OCI-LY7 (cell line): ENCODE measurements at regions not wholly inside any gene's neighbourhood (a gene's known extent, or its start where the extent isn't known, plus 50 kb on each side); places are given as distances from the start of the nearest gene placed in this dataset.

ENCODE experiments used
- BruUV-seq: library from RNA; stranded (reverse); fragments of 400-500 nt; replicated peaks from 2 replicates; lab custom pipeline; 2021; lab: Mats Ljungman, UMichigan
- CTCF ChIA-PET: fragments of 300-600 bp; sonication (Branson Sonifier 250); formaldehyde crosslinking; loops from one replicate; lab custom pipeline; 2022; ENCODE audit warnings: antibody characterized with exemption; ENCODE audit not compliant: unreplicated experiment; lab: Charles Lee
- POLR2A ChIA-PET: fragments of 300-600 bp; sonication (Branson Sonifier 250); formaldehyde crosslinking; loops from one replicate; lab custom pipeline; 2022; ENCODE audit warnings: antibody characterized with exemption; lab: Charles Lee
- DNase-seq: peaks from one replicate; pipeline ENCODE4 v3.0.0-alpha.2; 2015; ENCODE audit warnings: low spot score
- H2AFZ ChIP-seq: fragments of 200-600 bp; sonication (generic), shearing (Covaris generic); 2 replicates; pipeline ENCODE4 v1.6.1; 2014; ENCODE audit warnings: mild to moderate bottlenecking, antibody characterized with exemption, low read length, moderate library complexity
- H3K27ac ChIP-seq: fragments of 200-600 bp; sonication (generic); 2 replicates; pipeline ENCODE4 v1.5.1; 2014; ENCODE audit warnings: mixed run types, low read depth, mild to moderate bottlenecking, moderate library complexity, low read length, inconsistent platforms; ENCODE audit not compliant: poor library complexity, severe bottlenecking
- H3K36me3 ChIP-seq: fragments of 200-600 bp; sonication (generic); 2 replicates; pipeline ENCODE4 v1.6.1; 2014; ENCODE audit warnings: mild to moderate bottlenecking, antibody characterized with exemption, low read length, moderate library complexity, mixed read lengths; ENCODE audit not compliant: insufficient read depth
- H3K4me1 ChIP-seq: fragments of 200-600 bp; sonication (generic); 2 replicates; pipeline ENCODE4 v1.5.1; 2014; ENCODE audit warnings: mild to moderate bottlenecking, low read length; ENCODE audit not compliant: insufficient read depth, poor library complexity, severe bottlenecking
- H3K4me2 ChIP-seq: fragments of 200-600 bp; sonication (generic); 2 replicates; pipeline ENCODE4 v1.6.1; 2014; ENCODE audit warnings: mild to moderate bottlenecking, low read length
- H3K4me3 ChIP-seq: fragments of 200-600 bp; sonication (generic); 2 replicates; pipeline ENCODE4 v1.5.1; 2014; ENCODE audit warnings: mild to moderate bottlenecking, low read depth, low read length; ENCODE audit not compliant: poor library complexity, severe bottlenecking
- H3K79me2 ChIP-seq: fragments of 200-600 bp; sonication (generic); 2 replicates; pipeline ENCODE4 v1.6.1; 2016; ENCODE audit warnings: low read depth, mild to moderate bottlenecking, low read length, moderate library complexity, mixed read lengths; ENCODE audit not compliant: insufficient read depth
- H3K9me2 ChIP-seq: fragments of 200-600 bp; sonication (generic); 2 replicates; pipeline ENCODE4 v1.6.1; 2016; ENCODE audit warnings: mild to moderate bottlenecking, low read length, mixed read lengths; ENCODE audit not compliant: insufficient read depth
- H3K9me3 ChIP-seq: fragments of 200-600 bp; sonication (generic); 2 replicates; pipeline ENCODE4 v1.6.1; 2014; ENCODE audit warnings: mild to moderate bottlenecking, mixed run types, low read length, mixed read lengths
- H4K20me1 ChIP-seq: fragments of 200-600 bp; sonication (generic); 2 replicates; pipeline ENCODE4 v1.6.1; 2014; ENCODE audit warnings: mild to moderate bottlenecking, antibody characterized with exemption, low read length, moderate library complexity, mixed read lengths; ENCODE audit not compliant: insufficient read depth
- CTCF ChIP-seq: fragments of 200-600 bp; sonication (generic); conservative IDR thresholded peaks from 2 replicates; pipeline ENCODE4 v1.5.1; 2014; ENCODE audit warnings: mild to moderate bottlenecking, antibody characterized with exemption, low read length, moderate library complexity, mixed read lengths
- EZH2phosphoT487 ChIP-seq: fragments of 200-600 bp; sonication (generic); IDR thresholded peaks from 2 replicates; pipeline ENCODE4 v1.6.1; 2018; ENCODE audit warnings: low read depth, borderline replicate concordance, mild to moderate bottlenecking, mixed run types, antibody characterized with exemption, low read length, moderate library complexity, mixed read lengths
- intact Hi-C: fragments of 100-400 bp; cut with micrococcal nuclease; formaldehyde crosslinking; loops from one replicate; pipeline ENCODE4 v1.10.0; 2022; ENCODE audit not compliant: unreplicated experiment

DNA sequence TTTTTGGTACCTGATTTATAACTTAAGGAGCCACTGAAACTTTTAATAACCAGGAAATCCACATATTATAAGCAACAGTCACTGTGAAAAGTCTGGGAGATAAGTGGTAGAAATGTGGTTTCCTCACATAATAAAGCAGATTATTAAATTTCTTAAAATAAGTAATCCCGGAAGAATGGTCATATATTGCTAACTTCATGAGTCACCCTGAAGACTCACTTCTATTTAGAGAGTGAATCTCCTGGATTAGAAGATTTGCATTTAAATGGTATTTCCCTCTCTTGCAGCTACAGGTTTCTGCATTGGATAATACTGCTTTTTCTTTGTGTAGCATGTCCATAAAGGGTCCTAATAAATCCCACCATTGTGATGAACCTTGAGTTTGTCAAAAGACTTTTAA, 1286.8 kb upstream of the CDH8 start:
- no peak overlapping the region for H2AFZ ChIP-seq
- no peak overlapping the region for H3K4me2 ChIP-seq
- H3K79me2 ChIP-seq: no peaks in the 10 kb centered on the region
- intact Hi-C loops: no loop called here
- no peaks in the 10 kb centered on the region for H3K9me3 ChIP-seq
- no peaks in the 10 kb centered on the region for H3K9me2 ChIP-seq
- DNase-seq: no peak
- H3K4me3 ChIP-seq: no peak overlapping the region
- TF ChIP-seq CTCF: no peak
- no peak for TF ChIP-seq EZH2phosphoT487
- no peaks in the 10 kb centered on the region for H3K4me1 ChIP-seq
- ChIA-PET POLR2A (interaction anchor here (0.7 kb wide), 1 partner anchor 828 kb away, joined by 4 read pairs; no protein-coding TSS in a partner anchor), CTCF (no interaction called here)
- BruUV-seq: no TSS peak
- no peaks in the 10 kb centered on the region for H3K36me3 ChIP-seq
- no peaks in the 10 kb centered on the region for H4K20me1 ChIP-seq
- no peak overlapping the region for H3K27ac ChIP-seq

- Histone ChIP-seq H3K4me1 (no peaks in the 10 kb centered on the region), H3K9me2 (no peaks in the 10 kb centered on the region), H3K79me2 (no peaks in the 10 kb centered on the region), H3K9me3 (no peaks in the 10 kb centered on the region), H3K27ac (no peak overlapping the region), H4K20me1 (no peaks in the 10 kb centered on the region), H3K36me3 (no peaks in the 10 kb centered on the region), H3K4me3 (no peak overlapping the region), H3K4me2 (no peak overlapping the region), H2AFZ (no peak overlapping the region)
- ChIA-PET POLR2A (interaction anchor here (0.7 kb wide), 1 partner anchor 1544 kb away, joined by 4 read pairs; no protein-coding TSS in a partner anchor), CTCF (no interaction called here)
- DNase-seq: no peak
- BruUV-seq: no TSS peak
- no peak for TF ChIP-seq CTCF
- intact Hi-C loops: no loop called here
These were observed 1279.0 kb upstream of the CDH8 start for GRCh38 chr16:63315229-63315628.

DNA sequence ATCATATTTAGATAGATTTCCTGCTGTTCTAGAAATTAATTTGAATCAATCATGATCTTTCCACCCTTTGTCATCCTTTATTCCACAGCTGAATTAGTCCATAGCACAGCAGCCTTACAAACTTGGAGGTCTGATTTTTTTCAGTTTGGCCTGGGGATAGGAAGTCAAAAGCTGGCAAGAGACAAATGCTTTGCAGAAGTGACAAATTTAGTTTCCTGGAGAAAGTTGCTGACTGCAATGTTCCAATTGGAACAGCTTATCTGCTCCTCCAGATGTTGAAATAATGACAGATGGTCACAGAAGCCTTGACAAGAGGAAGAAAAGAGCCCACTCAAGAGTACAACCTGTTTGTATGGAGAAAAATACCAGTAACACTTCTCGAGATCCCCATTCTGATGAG, 1276.1 kb upstream of the CDH8 start:
- Histone ChIP-seq H3K36me3 (no peaks in the 10 kb centered on the region), H2AFZ (no peak overlapping the region), H3K4me3 (no peak overlapping the region), H3K4me1 (no peaks in the 10 kb centered on the region), H3K4me2 (no peak overlapping the region), H4K20me1 (no peaks in the 10 kb centered on the region), H3K27ac (no peak overlapping the region), H3K79me2 (no peaks in the 10 kb centered on the region), H3K9me2 (no peaks in the 10 kb centered on the region), H3K9me3 (no peaks in the 10 kb centered on the region)
- intact Hi-C loops: no loop called here
- ChIA-PET CTCF (no interaction called here), POLR2A (interaction anchor here (0.7 kb wide), 1 partner anchor 11 kb away, joined by 3 read pairs; no protein-coding TSS in a partner anchor)
- BruUV-seq: no TSS peak
- no peak for TF ChIP-seq CTCF
- TF ChIP-seq EZH2phosphoT487: no peak
- DNase-seq: no peak
